NT2/D1 (cell line): ENCODE measurements at regions not wholly inside any gene's neighbourhood (a gene's known extent, or its start where the extent isn't known, plus 50 kb on each side); places are given as distances from the start of the nearest gene placed in this dataset.

Source experiments
- YY1 ChIP-seq: IDR thresholded peaks from 2 replicates; pipeline ENCODE4 v1.6.1; 2011; ENCODE audit not compliant: insufficient read length, insufficient read depth
- ZNF274 ChIP-seq: IDR thresholded peaks from 2 replicates; pipeline ENCODE4 v1.6.1; 2011; ENCODE audit warnings: mild to moderate bottlenecking, low read depth, low read length

GRCh38 chr3:116980099-116980498 lies 270.5 kb downstream of the TUSC7 start:
- TF ChIP-seq ZNF274, result no peak
- TF ChIP-seq YY1, result no peak
